GM20000 (cell line): ENCODE measurements at regions not wholly inside any gene's neighbourhood (a gene's known extent, or its start where the extent isn't known, plus 50 kb on each side); places are given as distances from the start of the nearest gene placed in this dataset.

Experiments used
- DNase-seq: peaks from one replicate; pipeline ENCODE4 v3.0.0; 2012; ENCODE audit warnings: low spot score
- CTCF ChIP-seq: IDR thresholded peaks from 2 replicates; pipeline ENCODE4 v1.5.1; 2012; ENCODE audit warnings: mild to moderate bottlenecking, control low read depth; ENCODE audit errors: extremely low read depth, missing control alignments

GRCh38 chr16:80403894-80404293, 136.9 kb upstream of the DYNLRB2 start:
- TF ChIP-seq CTCF = no peak
- no peak for DNase-seq

- no peak for TF ChIP-seq CTCF
- no peak for DNase-seq
Observed at GRCh38 chr16:80390871-80391489, 149.8 kb upstream of the DYNLRB2 start.

GRCh38 chr16:80390046-80390445, 150.7 kb upstream of the DYNLRB2 start:
- no peak for DNase-seq
- TF ChIP-seq CTCF = no peak

GRCh38 chr16:80389338-80389737, 151.5 kb upstream of the DYNLRB2 start:
- DNase-seq = no peak
- TF ChIP-seq CTCF = no peak

GRCh38 chr16:80387318-80387921, 153.4 kb upstream of the DYNLRB2 start:
- DNase-seq = no peak
- no peak for TF ChIP-seq CTCF

- no peak for DNase-seq
- TF ChIP-seq CTCF = no peak
Observed at GRCh38 chr16:80384862-80385261, 155.9 kb upstream of the DYNLRB2 start.

- no peak for DNase-seq
- no peak for TF ChIP-seq CTCF
Observed at GRCh38 chr16:80380514-80380913, 160.3 kb upstream of the DYNLRB2 start.
